ENCODE measurements at regions not wholly inside any gene's neighbourhood (a gene's known extent, or its start where the extent isn't known, plus 50 kb on each side); places are given as distances from the start of the nearest gene placed in this dataset.

DNA sequence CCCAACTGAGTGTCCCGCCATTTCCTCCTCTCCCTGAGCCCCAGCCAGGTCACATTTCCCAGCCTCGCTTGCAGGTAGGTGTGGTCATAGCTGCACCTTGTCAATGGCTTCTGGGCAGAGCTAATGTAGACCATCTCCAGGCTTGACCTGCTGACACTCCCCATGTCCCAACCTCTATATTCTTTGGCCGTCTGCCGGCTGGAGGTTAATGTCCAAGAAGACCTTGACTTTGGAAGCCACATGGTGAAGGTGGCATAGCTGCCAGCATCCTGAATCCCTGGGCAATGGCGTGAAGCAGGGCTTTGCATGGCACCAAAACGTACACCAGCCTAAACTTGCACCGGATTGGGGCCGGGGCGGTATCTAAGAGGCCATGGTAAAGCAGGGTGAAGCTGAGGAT is 88.3 kb downstream of the SPP2 start:
- H3K4me3 Mint-ChIP-seq (ENCODE audit: low read depth, unreplicated experiment), result no peak overlapping the region
- H3K27ac Mint-ChIP-seq (ENCODE audit: unreplicated experiment), result no peak overlapping the region
- CTCF ChIA-PET, result interaction anchor here (1.4 kb wide), 1 partner anchor 47 kb away, joined by 3 read pairs; no protein-coding TSS in a partner anchor
- BruUV-seq (replicated peaks), result no TSS peak
- intact Hi-C loops (cut with micrococcal nuclease; ENCODE audit: unreplicated experiment), result loop anchor here (5.0 to 10.0 kb wide), 3 partner anchors 63 to 976 kb away; no protein-coding TSS in a partner anchor
- no peaks in the 10 kb centered on the region for H3K27me3 Mint-ChIP-seq (ENCODE audit: unreplicated experiment)
- H3K36me3 Mint-ChIP-seq (ENCODE audit: insufficient read depth, unreplicated experiment), result peaks cover 16% of the 10 kb centered on the region
- H3K9me3 Mint-ChIP-seq (ENCODE audit: low read depth, unreplicated experiment), result no peaks in the 10 kb centered on the region
- peaks cover 31% of the 10 kb centered on the region for H3K4me1 Mint-ChIP-seq (ENCODE audit: low read depth, unreplicated experiment)
- TF ChIP-seq CTCF (IDR thresholded peaks at IDR 0.05; ENCODE audit: unreplicated experiment), result no peak
- no peak for DNase-seq

- H3K4me3 Mint-ChIP-seq (ENCODE audit: low read depth, unreplicated experiment), result no peak overlapping the region
- intact Hi-C loops (cut with micrococcal nuclease; ENCODE audit: unreplicated experiment), result loop anchor here (1.0 to 10.0 kb wide), 4 partner anchors 65 to 977 kb away; no protein-coding TSS in a partner anchor
Measured at GRCh38 chr2:234137400-234138014, 87.0 kb downstream of the SPP2 start.

DNA sequence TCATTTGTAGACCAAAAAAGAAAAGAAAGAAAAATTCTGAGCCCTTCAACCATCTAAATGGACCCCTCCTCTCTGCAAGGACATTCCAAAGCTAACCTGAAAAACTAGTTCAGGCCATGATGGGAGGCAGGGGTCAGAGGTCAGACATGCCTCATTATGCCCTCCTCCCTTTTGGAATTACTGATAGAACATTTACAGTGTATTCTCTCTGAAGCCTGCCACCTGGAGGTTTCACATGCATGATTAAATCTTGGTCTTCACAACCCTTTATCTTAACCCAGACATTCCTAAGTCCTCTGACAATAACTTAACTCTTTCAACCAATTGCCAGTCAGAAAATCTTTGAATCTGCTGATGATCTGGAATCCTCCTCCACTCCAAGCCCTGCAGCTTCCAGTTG is 86.0 kb downstream of the SPP2 start:
- TF ChIP-seq CTCF (IDR thresholded peaks at IDR 0.05; ENCODE audit: unreplicated experiment), result no peak
- H3K36me3 Mint-ChIP-seq (ENCODE audit: insufficient read depth, unreplicated experiment), result peaks cover 16% of the 10 kb centered on the region
- peak; percentile 52 for DNase-seq
- BruUV-seq (replicated peaks), result no TSS peak
- no peaks in the 10 kb centered on the region for H3K27me3 Mint-ChIP-seq (ENCODE audit: unreplicated experiment)
- CTCF ChIA-PET, result interaction anchor here (0.6 to 1.8 kb wide), 6 partner anchors 67 to 364 kb away, joined by 3 to 12 read pairs (median 7); partner anchors contain the start of gene ARL4C
- peaks cover 21% of the 10 kb centered on the region for H3K4me1 Mint-ChIP-seq (ENCODE audit: low read depth, unreplicated experiment)
- no peaks in the 10 kb centered on the region for H3K9me3 Mint-ChIP-seq (ENCODE audit: low read depth, unreplicated experiment)
- intact Hi-C loops (cut with micrococcal nuclease; ENCODE audit: unreplicated experiment), result loop anchor here (5.0 to 10.0 kb wide), 3 partner anchors 66 to 978 kb away; no protein-coding TSS in a partner anchor
- peak overlapping the region; percentile 11 for H3K4me3 Mint-ChIP-seq (ENCODE audit: low read depth, unreplicated experiment)
- H3K27ac Mint-ChIP-seq (ENCODE audit: unreplicated experiment), result peak overlapping the region; percentile 78

More at GRCh38 chr2:234137400-234138014, 87.0 kb downstream of the SPP2 start:
- H3K27me3 Mint-ChIP-seq (ENCODE audit: unreplicated experiment), result no peaks in the 10 kb centered on the region
- peak overlapping the region; percentile 78 for H3K27ac Mint-ChIP-seq (ENCODE audit: unreplicated experiment)
- peak; percentile 43 for DNase-seq
- CTCF ChIA-PET, result interaction anchor here (0.8 to 1.4 kb wide), 4 partner anchors 46 to 980 kb away, joined by 3 to 4 read pairs (median 3); no protein-coding TSS in a partner anchor
- H3K4me1 Mint-ChIP-seq (ENCODE audit: low read depth, unreplicated experiment), result peaks cover 22% of the 10 kb centered on the region
- peaks cover 16% of the 10 kb centered on the region for H3K36me3 Mint-ChIP-seq (ENCODE audit: insufficient read depth, unreplicated experiment)
- no peak for TF ChIP-seq CTCF (IDR thresholded peaks at IDR 0.05; ENCODE audit: unreplicated experiment)
- H3K9me3 Mint-ChIP-seq (ENCODE audit: low read depth, unreplicated experiment), result no peaks in the 10 kb centered on the region
- no TSS peak for BruUV-seq (replicated peaks)

DNA sequence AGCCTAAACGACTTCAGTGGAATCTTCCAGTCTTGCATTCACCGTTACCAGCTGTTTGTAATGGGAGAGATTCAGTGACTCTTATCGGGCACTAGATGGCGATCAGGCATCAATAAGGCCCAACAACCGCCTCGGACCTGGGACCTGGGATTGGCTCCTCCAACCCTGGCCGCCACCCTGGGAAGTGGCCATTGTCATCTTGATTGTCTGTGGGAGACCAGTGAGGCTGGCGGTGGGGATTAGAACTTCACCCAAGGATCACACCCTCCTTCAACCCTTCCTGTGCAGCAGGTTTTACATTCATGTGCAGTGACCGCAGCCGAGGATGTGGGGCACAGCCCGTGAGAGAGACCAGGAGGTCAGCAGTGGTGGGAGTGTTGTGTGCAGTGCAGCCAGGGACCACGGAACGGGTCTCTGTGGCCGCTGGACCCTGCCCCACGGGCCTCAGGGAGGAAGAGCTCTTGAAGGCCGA is 85.3 kb downstream of the SPP2 start:
- no peaks in the 10 kb centered on the region for H3K9me3 Mint-ChIP-seq (ENCODE audit: low read depth, unreplicated experiment)
- peak; percentile 80 for DNase-seq
- CTCF ChIA-PET, result interaction anchor here (0.6 to 1.8 kb wide), 8 partner anchors 53 to 981 kb away, joined by 4 to 14 read pairs (median 7); partner anchors contain the start of gene ARL4C
- peak; percentile 79 for TF ChIP-seq CTCF (IDR thresholded peaks at IDR 0.05; ENCODE audit: unreplicated experiment)
- peak overlapping the region; percentile 11 for H3K4me3 Mint-ChIP-seq (ENCODE audit: low read depth, unreplicated experiment)
- H3K27ac Mint-ChIP-seq (ENCODE audit: unreplicated experiment), result peak overlapping the region; percentile 78
- peaks cover 16% of the 10 kb centered on the region for H3K36me3 Mint-ChIP-seq (ENCODE audit: insufficient read depth, unreplicated experiment)
- H3K27me3 Mint-ChIP-seq (ENCODE audit: unreplicated experiment), result no peaks in the 10 kb centered on the region
- BruUV-seq (replicated peaks), result no TSS peak
- intact Hi-C loops (cut with micrococcal nuclease; ENCODE audit: unreplicated experiment), result loop anchor here (1.0 to 10.0 kb wide), 5 partner anchors 67 to 979 kb away; no protein-coding TSS in a partner anchor
- peaks cover 21% of the 10 kb centered on the region for H3K4me1 Mint-ChIP-seq (ENCODE audit: low read depth, unreplicated experiment)

Measured in Calu3 (cell line).